ENCODE measurements at regions not wholly inside any gene's neighbourhood (a gene's known extent, or its start where the extent isn't known, plus 50 kb on each side); places are given as distances from the start of the nearest gene placed in this dataset.
"Not testable (repeated sequence)": the region's sequence is repeated elsewhere in the genome, so short reads cannot be mapped to it uniquely, and the experiment has no call there.

DNA sequence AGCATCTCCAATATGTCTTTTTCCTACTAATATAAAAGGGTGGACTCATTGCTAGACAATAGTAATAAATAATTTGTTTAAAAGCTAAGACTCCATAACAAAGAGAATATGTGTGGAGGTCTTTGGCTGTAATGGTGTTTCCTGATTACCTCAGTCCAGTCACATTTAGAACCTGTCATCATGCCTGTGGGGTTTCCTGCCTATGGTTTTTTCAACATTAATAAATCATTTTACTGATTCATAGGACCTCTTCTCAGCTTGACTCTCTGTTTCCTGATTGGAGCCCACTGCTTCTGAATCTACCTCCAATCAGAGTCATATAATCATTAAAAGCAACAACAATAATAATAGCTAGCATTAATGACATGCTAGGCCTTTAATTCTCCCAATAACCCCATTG, 52.4 kb upstream of the GNAI1 start:
- FAIRE-seq (no peak), DNase-seq (ENCODE audit: insufficient read length, low spot score) (no peak)

DNA sequence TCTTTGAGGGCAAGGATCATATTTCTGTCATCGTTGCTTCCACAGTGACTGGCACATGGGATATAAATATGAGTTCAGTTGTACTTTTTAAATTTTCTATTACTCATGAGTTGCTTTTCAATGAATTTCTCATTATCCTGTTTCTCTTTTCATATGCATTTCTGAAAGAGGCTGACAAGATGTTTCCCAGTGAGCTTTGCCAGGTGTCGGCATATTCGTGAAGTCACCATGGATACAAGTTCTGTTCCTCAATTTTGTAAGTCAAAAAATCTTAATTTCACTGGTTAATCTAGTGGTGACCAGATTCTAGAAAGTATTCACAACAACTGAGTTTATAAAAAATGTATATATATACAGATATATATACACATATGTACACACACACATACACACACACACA, 55.7 kb upstream of the GNAI1 start:
- FAIRE-seq (no peak), DNase-seq (ENCODE audit: insufficient read length, low spot score) (no peak)

DNA sequence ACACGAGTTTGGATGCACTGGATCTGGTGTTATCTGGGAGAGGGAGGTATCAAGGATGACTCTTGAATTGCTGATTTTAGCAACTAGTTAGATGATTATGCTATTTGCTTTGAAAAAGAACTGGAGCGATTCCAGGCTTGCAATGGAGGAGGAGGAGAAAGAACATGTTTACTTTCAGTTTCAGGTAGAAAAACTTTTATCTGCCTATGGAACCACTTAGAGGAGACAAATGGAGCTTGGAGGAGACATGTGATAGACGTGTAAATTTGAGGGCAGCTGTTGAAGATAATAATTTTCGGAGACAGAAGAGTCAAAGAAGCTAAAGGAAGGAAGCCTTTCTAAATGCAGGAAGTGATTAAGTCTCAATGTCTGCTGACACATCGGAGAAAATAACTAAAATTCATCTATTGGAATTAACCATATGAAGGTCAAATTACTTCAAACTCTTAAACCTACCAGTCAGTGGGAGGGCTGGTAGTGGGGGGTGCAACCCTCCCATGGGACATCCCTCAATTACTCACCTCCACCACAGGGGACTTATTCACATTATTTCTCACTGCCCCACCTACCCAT, 56.4 kb upstream of the GNAI1 start:
- FAIRE-seq (no peak), DNase-seq (ENCODE audit: insufficient read length, low spot score) (no peak)

DNA sequence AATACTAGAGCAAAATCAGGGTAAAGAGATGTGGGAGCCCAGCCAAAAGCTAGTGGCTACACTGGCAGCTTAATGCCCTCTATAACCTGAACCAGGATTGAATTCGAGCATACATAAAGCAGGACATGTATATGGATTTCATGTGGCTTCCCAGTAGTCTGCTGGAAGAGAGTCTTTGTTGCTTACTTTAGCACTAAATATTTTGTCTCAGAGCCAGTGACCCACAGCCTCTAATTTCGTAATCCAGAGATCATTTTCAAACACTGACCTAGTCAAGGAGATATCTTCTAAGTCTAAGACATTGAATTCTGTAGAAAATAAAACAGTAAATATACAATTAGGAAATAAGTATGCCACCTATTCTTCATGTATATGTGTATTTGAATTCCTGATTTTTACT, 64.2 kb upstream of the GNAI1 start:
- no peak for FAIRE-seq

DNA sequence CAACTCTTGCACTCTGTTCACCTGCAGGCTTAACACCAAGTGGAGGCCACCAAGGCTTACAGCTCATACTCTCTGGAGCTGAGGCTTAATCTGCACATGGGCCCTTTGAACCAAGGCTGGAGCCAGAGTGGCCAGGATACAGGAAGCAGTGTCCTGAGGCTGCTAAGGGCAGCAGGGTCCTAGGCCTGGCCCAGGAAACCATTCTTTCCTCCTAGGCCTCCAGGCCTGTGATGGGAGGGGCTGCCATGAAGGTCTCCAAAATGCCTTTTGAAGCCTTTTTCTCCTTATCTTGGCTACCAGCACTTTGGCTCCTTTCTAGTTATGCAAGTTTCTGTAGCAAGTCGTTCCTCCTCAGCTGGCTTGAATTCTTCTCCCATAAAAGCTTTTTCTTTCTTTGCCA, 68.0 kb upstream of the GNAI1 start:
- FAIRE-seq (no peak), DNase-seq (ENCODE audit: insufficient read length, low spot score) (no peak)

More for the DNA sequence above, 64.2 kb upstream of the GNAI1 start:
- DNase-seq (ENCODE audit: insufficient read length, low spot score) = no peak

DNA sequence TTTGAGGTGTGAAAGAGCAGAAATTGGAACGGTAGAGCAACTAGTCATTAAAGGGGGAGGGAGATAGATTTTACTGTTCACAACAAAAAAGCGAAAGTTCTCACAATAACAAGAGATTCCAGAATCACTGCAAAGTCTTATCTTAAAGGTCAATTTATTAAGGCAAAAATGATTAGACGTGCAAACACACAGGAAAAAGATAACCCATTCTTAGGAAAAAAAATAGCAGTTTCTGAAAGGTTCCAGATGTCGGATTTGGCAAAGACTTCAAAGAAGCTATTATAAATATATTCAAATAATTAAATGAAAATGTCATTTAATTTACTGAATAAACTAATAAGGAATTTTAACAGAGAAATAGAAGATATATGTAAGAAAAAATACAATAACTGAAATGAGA, 70.8 kb upstream of the GNAI1 start:
- DNase-seq (ENCODE audit: insufficient read length, low spot score) = no peak
- no peak for FAIRE-seq

DNA sequence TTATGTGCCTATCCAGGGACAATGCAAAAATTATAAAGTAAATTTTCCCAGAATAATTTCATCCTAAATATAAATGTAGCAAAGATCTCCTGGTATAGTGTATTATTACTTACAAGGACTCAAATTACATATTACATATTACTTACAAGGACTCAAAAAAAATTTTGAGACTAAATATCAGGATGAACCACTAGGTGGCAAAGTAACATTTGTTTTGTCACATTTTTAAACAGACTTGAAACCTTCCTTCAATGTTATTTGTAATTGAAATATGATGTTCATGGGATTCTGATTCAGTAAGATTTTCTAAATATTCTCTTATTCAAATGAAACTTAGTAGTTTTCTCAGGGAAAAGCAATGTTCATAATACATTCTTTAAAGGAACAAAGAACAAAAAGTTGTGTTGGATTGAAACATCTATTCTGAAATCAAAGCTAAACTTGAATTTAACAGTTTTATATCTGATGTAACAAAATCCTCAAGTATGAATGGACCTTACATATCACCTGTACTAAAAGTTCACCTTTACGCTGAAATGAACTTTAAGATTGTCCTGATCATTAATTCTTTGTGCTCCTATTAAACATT, 74.3 kb upstream of the GNAI1 start:
- DNase-seq (ENCODE audit: insufficient read length, low spot score) = no peak
- peak; percentile 71 for FAIRE-seq

DNA sequence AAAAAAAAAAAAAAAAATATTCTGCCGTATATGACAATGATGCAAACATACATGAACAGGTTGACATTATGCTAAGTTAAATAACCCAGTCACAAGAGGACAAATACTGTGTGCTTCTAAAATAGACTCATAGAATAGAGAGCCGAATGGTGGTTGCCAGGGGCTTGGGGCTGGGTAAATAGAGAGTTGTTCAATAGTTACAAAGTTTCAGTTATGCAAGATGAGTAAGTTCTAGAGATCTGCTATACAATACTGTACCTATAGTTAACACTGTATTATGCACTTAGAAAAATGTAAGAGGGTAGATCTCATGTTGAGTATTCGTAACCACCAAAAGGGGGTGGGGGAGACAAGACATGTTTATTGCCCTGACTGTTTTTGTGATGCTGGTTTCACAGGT, 77.1 kb upstream of the GNAI1 start:
- no peak for FAIRE-seq
- no peak for DNase-seq (ENCODE audit: insufficient read length, low spot score)

DNA sequence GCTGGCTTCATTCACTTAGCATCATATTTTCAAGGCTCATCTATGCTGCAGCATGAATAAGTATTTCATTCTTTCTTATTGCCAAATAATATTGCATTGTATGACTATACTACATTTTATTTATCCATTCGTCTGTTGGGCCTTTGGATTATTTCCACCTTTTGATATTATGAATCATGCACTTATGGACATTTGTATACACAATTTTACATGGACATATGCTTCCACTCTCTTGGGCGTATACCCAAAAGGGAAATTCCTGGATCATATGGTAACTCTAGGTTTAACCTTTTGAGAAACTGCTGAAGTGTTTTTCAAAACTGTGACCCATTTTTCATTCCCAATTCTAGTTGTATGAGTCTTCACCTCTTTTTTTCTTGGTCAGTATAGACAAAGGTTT, 80.3 kb upstream of the GNAI1 start:
- FAIRE-seq (no peak), DNase-seq (ENCODE audit: insufficient read length, low spot score) (no peak)

DNA sequence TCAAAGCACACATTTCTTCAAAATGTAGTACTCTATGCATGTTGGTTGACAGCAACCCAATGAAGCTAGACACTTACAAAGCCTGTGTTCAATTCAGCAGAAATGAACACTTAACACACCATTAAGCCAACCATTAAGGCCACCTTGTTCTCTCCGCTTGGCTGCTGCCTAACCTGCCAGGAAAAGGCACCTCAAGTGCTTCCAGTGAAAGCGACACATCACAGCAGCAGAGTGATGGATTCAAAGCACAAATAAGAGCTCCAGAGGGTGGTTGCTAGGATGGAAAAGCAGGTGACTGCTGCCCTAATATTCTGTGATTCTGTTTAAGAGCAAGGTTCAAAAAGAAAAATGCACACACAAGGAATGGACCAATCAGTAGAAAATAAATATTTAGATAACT, 81.5 kb upstream of the GNAI1 start:
- FAIRE-seq (no peak), DNase-seq (ENCODE audit: insufficient read length, low spot score) (no peak)

DNA sequence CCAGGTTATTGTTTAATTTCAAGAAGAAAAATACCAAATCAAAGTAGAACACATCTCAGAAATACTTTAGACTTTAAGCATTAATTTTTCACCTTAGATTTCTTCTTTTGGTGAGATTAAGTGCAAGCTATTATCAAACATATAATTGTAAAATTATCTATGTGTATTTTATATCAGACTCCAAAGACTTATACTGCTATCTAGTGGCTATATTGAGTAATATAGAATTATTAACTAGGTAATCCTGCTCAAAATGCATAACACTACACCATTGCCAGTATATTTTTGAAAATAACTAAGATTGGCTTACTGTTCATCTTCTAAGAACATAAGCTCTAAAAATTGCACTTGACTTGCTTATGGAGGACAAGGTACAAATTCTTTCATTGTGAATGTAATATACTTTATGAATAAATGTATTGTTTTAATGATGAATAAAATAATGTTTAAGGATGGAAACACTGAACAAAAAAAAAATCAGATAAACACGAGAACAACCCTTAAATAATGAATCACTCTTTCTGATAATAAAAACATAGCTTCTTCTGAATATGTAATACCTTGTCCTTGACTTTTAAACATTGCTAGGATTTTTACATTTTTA, 86.7 kb upstream of the GNAI1 start:
- no peak for DNase-seq (ENCODE audit: insufficient read length, low spot score)
- no peak for FAIRE-seq

DNA sequence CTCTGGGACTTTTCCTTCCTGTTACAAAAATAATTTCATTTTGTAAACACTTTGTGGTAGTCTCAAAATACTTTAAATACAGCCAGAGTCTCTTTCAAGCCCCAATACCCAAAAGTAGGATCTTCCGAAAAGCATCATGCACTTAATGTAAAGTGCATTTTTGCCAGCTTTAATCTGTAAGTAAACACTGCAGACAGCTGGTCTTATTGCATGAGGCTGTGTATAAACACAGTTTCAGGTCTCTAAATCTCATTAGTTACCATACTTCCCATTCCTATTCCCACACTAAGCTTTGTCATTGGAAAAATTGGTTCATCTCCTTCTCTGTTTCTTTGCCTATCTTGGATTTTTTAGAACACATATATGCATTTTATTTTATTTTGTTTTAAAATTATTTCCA, 87.6 kb upstream of the GNAI1 start:
- no peak for DNase-seq (ENCODE audit: insufficient read length, low spot score)
- no peak for FAIRE-seq

DNA sequence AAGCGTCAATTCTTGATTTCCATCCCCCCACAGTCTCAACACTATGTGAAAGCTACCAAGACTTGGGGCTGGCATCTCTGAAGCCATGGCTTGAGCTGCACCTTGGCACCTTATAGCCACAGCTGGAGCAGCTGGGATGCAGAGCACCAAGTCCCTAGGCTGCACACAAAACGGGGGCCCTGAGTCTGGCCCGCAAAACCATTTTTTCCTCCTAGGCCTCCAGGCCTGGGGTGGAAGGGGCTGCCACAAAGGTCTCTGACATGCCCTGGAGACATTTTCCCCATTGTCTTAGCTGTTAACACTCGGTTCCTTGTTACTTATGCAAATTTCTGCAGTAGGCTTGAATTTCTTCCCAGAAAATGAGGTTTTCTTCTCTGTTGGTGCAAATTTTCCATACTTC, 89.8 kb upstream of the GNAI1 start:
- FAIRE-seq = no peak
- no peak for DNase-seq (ENCODE audit: insufficient read length, low spot score)

DNA sequence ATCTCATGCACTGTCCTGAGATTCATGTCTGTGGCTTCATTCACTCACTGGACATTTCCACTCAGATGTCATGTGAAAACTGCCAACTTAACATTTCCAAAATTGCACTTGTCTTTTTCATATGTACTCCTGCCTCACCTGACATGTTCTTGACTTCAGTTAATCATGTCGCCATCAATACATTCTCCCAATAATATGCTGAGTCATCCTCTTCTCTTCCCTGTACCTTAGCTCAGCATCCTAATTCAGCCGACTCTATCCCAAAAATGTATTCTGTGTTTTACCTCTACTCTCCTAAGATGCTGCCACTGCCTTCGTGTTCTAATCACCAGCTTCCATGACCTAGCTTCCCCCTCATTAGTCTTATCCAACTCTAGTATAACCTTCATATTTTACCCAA, 93.9 kb upstream of the GNAI1 start:
- DNase-seq (ENCODE audit: insufficient read length, low spot score) = no peak
- FAIRE-seq = no peak

DNA sequence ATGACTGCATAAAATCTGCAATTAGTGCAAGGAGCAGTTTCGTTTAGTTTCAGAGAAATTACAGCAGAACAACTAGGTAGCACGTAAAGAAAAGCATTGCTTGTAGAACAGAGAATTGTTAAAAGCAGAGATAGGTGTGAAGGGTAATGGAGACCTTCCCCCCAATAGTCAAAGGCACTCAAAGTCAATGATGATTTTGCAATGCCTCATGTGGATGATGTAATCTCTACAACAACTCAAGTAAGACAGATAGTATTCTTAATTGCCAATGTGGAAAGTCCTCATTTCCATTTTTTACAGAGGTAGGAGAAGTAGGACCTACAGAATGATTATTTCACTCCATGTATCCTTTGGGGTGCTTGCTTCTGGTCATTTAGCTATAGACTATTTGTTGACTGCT, 94.3 kb upstream of the GNAI1 start:
- DNase-seq (ENCODE audit: insufficient read length, low spot score) = no peak
- no peak for FAIRE-seq

DNA sequence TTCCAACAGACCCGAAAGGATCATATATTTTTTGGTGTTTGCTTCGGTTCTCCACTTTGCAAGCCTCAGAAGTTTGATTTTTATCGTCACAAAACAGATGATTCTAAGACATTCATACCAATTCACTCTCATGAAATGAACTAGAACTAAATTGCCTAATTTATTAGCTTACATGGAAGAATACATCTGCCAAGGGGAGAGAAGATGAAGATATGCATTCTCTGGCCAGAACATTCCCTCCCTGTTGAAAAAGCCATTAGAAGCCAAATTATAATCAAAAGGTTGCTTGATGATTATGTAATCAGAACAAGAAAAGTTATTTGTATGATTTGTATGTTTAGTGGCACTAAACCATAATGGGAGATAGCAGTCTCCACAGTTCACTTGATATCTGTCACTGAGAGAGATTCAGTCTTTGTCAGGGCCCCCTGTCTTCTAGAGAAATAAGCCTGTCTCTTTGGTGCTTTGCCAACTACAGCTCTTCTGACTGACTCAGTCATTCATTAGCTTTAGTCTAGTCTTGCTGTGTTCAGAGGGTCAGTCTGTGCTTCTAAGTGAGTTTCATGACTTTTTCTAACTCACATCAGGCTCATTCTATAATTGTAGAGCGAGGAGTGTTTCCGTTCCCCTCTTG, 95.3 kb upstream of the GNAI1 start:
- DNase-seq (ENCODE audit: insufficient read length, low spot score) (no peak), FAIRE-seq (no peak)

DNA sequence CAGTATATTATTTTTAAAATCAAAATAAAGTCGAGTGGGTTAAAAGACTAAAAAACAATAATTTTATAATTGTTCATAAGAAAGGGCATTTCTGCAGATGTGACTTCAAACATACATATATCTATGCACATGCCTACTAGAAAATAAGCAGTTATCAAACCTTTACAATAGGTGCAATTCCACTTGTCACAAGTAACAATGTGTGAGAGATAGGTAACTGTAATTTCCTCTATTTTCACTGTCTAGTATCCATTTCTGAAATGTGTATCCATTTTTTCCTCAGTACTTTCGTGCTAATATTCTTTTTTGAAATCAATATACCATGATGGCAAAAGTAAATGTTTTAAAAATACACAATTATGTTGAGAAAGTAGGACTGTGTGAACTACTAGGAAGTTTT, 96.9 kb upstream of the GNAI1 start:
- no peak for DNase-seq (ENCODE audit: insufficient read length, low spot score)

DNA sequence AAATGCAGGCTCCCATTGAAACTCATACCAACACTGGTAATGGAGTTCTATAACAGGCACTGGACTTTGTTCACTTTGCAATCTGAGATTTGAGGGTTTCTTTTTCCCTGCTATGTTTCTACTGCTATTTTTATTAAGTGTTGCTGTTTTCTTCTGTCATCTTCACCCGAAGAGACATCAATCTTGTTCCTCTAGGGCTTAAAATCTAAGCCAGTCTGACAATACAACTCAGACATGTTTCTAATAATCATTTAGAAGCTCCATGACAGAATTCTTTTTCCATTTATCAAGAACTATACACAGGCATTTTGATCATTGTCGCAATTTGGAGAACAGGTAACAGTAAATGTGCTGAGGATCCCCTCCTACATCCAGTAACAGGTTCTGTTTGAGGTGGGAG, 98.5 kb upstream of the GNAI1 start:
- FAIRE-seq = no peak
- no peak for DNase-seq (ENCODE audit: insufficient read length, low spot score)

More for the DNA sequence above, 96.9 kb upstream of the GNAI1 start:
- no peak for FAIRE-seq

DNA sequence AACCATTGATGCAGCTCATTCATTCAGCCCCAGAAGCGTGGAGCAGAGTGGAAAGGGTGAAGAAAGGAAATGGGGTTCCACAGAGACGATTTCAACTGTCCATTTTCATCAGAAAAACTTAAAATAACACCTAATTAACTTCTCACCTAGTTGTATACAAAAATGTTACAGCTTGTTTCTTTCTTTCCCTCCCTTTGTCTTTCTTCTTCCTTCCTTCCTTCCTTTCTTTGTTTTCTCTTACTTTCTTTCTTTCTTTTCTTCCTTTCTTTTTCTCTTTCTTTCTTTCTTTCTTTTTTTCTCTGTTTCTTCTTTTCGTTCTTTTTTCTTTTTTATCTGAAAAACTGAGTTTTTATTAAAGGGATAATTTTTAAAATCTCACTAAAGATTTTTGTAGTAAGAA, 105.9 kb upstream of the GNAI1 start:
- no peak for FAIRE-seq
- no peak for DNase-seq (ENCODE audit: insufficient read length, low spot score)

DNA sequence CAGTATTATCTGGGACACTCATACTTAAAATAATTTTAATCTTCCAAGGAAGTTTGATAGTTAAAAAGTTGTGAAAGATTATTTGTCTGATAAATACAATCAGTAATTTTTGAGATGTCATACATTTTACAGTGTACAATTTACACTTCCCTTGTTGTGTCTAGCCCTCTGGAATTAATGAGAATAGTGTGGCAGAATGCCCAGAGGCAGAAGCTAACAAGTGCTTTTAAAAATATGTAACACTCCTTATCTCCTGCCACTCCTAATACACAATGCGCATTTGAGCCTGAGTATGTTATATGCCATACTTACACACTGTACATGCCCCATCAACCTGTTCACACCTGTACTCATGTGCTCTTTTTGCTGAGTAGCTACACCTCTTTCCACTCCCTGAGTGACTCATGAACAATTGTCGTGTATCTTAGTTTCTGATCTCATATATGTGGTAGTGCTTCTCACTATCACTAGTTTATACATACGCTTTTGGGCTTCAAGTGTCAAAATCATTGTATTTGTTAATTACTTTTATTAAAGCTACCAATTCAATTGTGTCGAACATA, 106.9 kb upstream of the GNAI1 start:
- DNase-seq (ENCODE audit: insufficient read length, low spot score) = no peak

DNA sequence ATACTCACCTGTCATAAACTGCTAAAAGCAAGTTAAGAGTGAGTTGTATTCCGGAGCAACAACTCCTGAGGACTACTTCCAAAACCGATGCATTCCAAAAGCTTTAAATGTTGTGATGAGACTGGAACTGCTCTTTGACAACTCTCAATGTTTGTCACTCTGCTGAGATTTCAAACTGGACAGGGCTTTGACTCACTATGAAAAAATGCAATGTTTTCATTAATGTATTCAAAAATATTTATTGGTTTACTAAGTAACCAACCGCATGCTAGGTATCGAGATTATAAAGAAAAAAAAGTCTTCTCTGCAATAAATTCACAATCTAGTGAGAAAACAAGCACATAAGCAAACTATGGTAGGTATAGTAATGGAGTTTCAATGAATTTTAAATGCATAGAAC, 107.9 kb upstream of the GNAI1 start:
- DNase-seq (ENCODE audit: insufficient read length, low spot score) = no peak
- no peak for FAIRE-seq

More for the DNA sequence above, 106.9 kb upstream of the GNAI1 start:
- FAIRE-seq = no peak

DNA sequence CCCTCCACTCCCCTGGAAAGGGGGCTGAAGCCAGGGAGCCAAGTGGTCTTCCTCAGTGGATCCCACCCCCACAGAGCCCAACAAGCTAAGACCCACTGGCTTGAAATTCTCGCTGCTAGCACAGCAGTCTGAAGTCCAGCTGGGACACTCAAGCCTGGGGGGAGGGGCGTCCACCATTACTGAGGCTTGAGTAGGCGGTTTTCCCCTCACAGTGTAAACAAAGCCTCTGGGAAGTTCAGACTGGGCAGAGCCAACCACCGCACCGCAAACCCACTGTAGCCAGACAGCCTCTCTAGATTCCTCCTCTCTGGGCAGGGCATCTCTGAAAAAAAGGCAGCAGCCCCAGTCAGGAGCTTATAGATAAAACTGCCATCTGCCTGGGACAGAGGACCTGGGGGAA, 114.4 kb upstream of the GNAI1 start:
- not testable (repeated sequence) for DNase-seq (ENCODE audit: insufficient read length, low spot score); FAIRE-seq
